H1 (cell line): ENCODE measurements at regions not wholly inside any gene's neighbourhood (a gene's known extent, or its start where the extent isn't known, plus 50 kb on each side); places are given as distances from the start of the nearest gene placed in this dataset.

ENCODE experiments used
- CTCF ChIA-PET: fragments of 300-600 bp; sonication (Branson Sonifier 250); formaldehyde crosslinking; loops from one replicate; lab custom pipeline; 2021; ENCODE audit not compliant: partially characterized antibody; lab: Charles Lee
- POLR2A ChIA-PET: fragments of 300-600 bp; sonication (Branson Sonifier 250); formaldehyde crosslinking; loops from one replicate; lab custom pipeline; 2021; ENCODE audit warnings: inconsistent platforms; ENCODE audit not compliant: partially characterized antibody; lab: Charles Lee
- DNase-seq, 2 experiments: peaks; one replicate each; pipeline versions ENCODE4 v3.0.0 to v3.0.0-alpha.2; 2010 to 2022; ENCODE audit warnings: low spot score in 2 of 2, low read depth in 1 of 2, mixed read lengths in 1 of 2
- FAIRE-seq: peaks from 2 replicates; lab custom pipeline; 2011; peaks lifted over from hg19 to GRCh38; lab: Jason Lieb, UNC
- H2AFZ ChIP-seq: 2 replicates; pipeline ENCODE4 v1.8.1; 2012; ENCODE audit warnings: low read length, inconsistent platforms
- H2AK5ac ChIP-seq: 2 replicates; pipeline ENCODE4 v1.6.1; 2013; ENCODE audit warnings: low read depth, low read length
- H2BK120ac ChIP-seq: replicated peaks from 2 replicates; pipeline ENCODE3; 2013; ENCODE audit warnings: low read depth, low read length, inconsistent platforms
- H2BK12ac ChIP-seq: 2 replicates; pipeline ENCODE4 v1.6.1; 2013; ENCODE audit warnings: low read depth, low read length
- H2BK15ac ChIP-seq: 2 replicates; pipeline ENCODE4 v1.6.1; 2013; ENCODE audit warnings: low read length
- H2BK20ac ChIP-seq: 2 replicates; pipeline ENCODE4 v1.6.1; 2013; ENCODE audit warnings: low read length
- H2BK5ac ChIP-seq: 2 replicates; pipeline ENCODE4 v1.6.1; 2013; ENCODE audit warnings: low read depth, low read length
- H3K14ac ChIP-seq: 2 replicates; pipeline ENCODE4 v1.6.1; 2013; ENCODE audit warnings: inconsistent platforms; ENCODE audit not compliant: insufficient read length
- H3K18ac ChIP-seq: 2 replicates; pipeline ENCODE4 v1.6.1; 2013; ENCODE audit warnings: low read length; ENCODE audit errors: extremely low read depth
- H3K23ac ChIP-seq: 2 replicates; pipeline ENCODE4 v1.6.1; 2013; ENCODE audit warnings: inconsistent platforms; ENCODE audit not compliant: insufficient read length
- H3K23me2 ChIP-seq: 2 replicates; pipeline ENCODE4 v1.6.1; 2013; ENCODE audit warnings: low read depth, low read length
- H3K27ac ChIP-seq: 2 replicates; pipeline ENCODE4 v1.6.1; 2011; ENCODE audit warnings: low read depth, low read length, inconsistent platforms
- H3K27me3 ChIP-seq, 4 experiments: replicated peaks in 1 of 4; 1 replicate in 1 of 4; 2 replicates in 3 of 4; pipeline versions ENCODE4 v1.6.1 to v1.8.1; 2011 to 2013; ENCODE audit warnings: low read length in 3 of 4, mild to moderate bottlenecking in 3 of 4, inconsistent platforms in 2 of 4, mixed read lengths in 2 of 4, moderate library complexity in 1 of 4; ENCODE audit not compliant: control insufficient read depth in 3 of 4, insufficient read depth in 3 of 4; ENCODE audit errors: extremely low read depth in 1 of 4
- H3K36me3 ChIP-seq, 4 experiments: 2 replicates each; pipeline versions ENCODE4 v1.6.1 to v1.8.1; 2011 to 2013; ENCODE audit warnings: mild to moderate bottlenecking in 4 of 4, low read length in 3 of 4, moderate library complexity in 2 of 4, control low read depth in 1 of 4, inconsistent platforms in 1 of 4; ENCODE audit not compliant: insufficient read depth in 4 of 4, control insufficient read depth in 2 of 4
- H3K4ac ChIP-seq: replicated peaks from 2 replicates; pipeline ENCODE3; 2013; ENCODE audit warnings: low read length, low read depth, mixed read lengths, inconsistent platforms; ENCODE audit not compliant: insufficient read length
- H3K4me1 ChIP-seq, 4 experiments: replicated peaks in 1 of 4; 1 replicate in 1 of 4; 2 replicates in 3 of 4; pipeline versions ENCODE4 v1.6.1 to v1.8.1; 2011 to 2013; ENCODE audit warnings: low read length in 3 of 4, inconsistent platforms in 2 of 4, mixed read lengths in 1 of 4; ENCODE audit not compliant: insufficient read depth in 4 of 4, control insufficient read depth in 3 of 4
- H3K4me2 ChIP-seq, 2 experiments: 2 replicates each; pipeline versions ENCODE4 v1.6.1 to v1.8.1; 2011 to 2013; ENCODE audit warnings: low read depth in 2 of 2, low read length in 2 of 2, control low read depth in 1 of 2, inconsistent platforms in 1 of 2, mild to moderate bottlenecking in 1 of 2; ENCODE audit not compliant: insufficient read depth in 1 of 2
- H3K4me3 ChIP-seq, 4 experiments: fragments of 200-600, 300-600 bp in 1 of 4; sonication (generic), shearing (Covaris generic), sonication (Bioruptor Twin) in 1 of 4; 2 replicates each; pipeline versions ENCODE4 v1.5.1 to v1.8.1; 2011 to 2016; ENCODE audit warnings: low read length in 4 of 4, low read depth in 3 of 4, control low read depth in 2 of 4, inconsistent platforms in 2 of 4, mild to moderate bottlenecking in 2 of 4, mixed read lengths in 1 of 4, moderate library complexity in 1 of 4; ENCODE audit not compliant: insufficient read depth in 2 of 4; ENCODE audit errors: extremely low read depth in 1 of 4
- H3K56ac ChIP-seq: replicated peaks from 2 replicates; pipeline ENCODE3; 2013; ENCODE audit warnings: low read depth, mild to moderate bottlenecking, mixed read lengths, low read length, inconsistent platforms; ENCODE audit not compliant: insufficient read length
- H3K79me1 ChIP-seq: 2 replicates; pipeline ENCODE4 v1.6.1; 2013; ENCODE audit warnings: low read depth, low read length, control low read depth
- H3K79me2 ChIP-seq, 2 experiments: 2 replicates each; pipeline versions ENCODE4 v1.6.1 to v1.8.1; 2012 to 2013; ENCODE audit warnings: low read length in 2 of 2, mild to moderate bottlenecking in 2 of 2, inconsistent platforms in 1 of 2; ENCODE audit not compliant: insufficient read depth in 2 of 2, control insufficient read depth in 1 of 2
- H3K9ac ChIP-seq, 4 experiments: replicated peaks in 1 of 4; 1 replicate in 1 of 4; 2 replicates in 3 of 4; pipeline versions ENCODE4 v1.6.1 to v1.8.1; 2011 to 2013; ENCODE audit warnings: low read depth in 3 of 4, low read length in 3 of 4, control low read depth in 2 of 4, mild to moderate bottlenecking in 2 of 4, moderate library complexity in 2 of 4, inconsistent platforms in 1 of 4; ENCODE audit errors: extremely low read depth in 1 of 4
- H3K9me3 ChIP-seq, 2 experiments: 2 replicates each; pipeline versions ENCODE4 v1.6.1 to v1.8.1; 2012 to 2013; ENCODE audit warnings: mild to moderate bottlenecking in 2 of 2, moderate library complexity in 2 of 2, control low read depth in 1 of 2, inconsistent platforms in 1 of 2, low read depth in 1 of 2, low read length in 1 of 2, mixed read lengths in 1 of 2; ENCODE audit not compliant: insufficient read depth in 2 of 2
- H4K20me1 ChIP-seq, 2 experiments: replicated peaks in 1 of 2; 2 replicates each; pipeline versions ENCODE3 to v1.8.1; 2011 to 2013; ENCODE audit warnings: inconsistent platforms in 2 of 2, low read length in 2 of 2, mild to moderate bottlenecking in 1 of 2; ENCODE audit not compliant: insufficient read depth in 2 of 2, control insufficient read depth in 1 of 2
- H4K5ac ChIP-seq: 2 replicates; pipeline ENCODE4 v1.6.1; 2013; ENCODE audit warnings: low read length, low read depth, mixed read lengths, inconsistent platforms; ENCODE audit not compliant: insufficient read length
- H4K8ac ChIP-seq: 2 replicates; pipeline ENCODE4 v1.8.0; 2013; ENCODE audit warnings: mild to moderate bottlenecking, moderate library complexity, low read length, inconsistent platforms; ENCODE audit not compliant: insufficient read depth; ENCODE audit errors: extremely low read depth
- H4K91ac ChIP-seq: replicated peaks from 2 replicates; pipeline ENCODE3; 2013; ENCODE audit warnings: low read length, mixed read lengths, inconsistent platforms; ENCODE audit not compliant: insufficient read length
- ATF3 ChIP-seq: IDR thresholded peaks from 2 replicates; pipeline ENCODE4 v1.6.1; 2011; ENCODE audit warnings: low read depth, mild to moderate bottlenecking, low read length; ENCODE audit not compliant: insufficient read depth
- CEBPB ChIP-seq: IDR thresholded peaks from 2 replicates; pipeline ENCODE4 v1.6.1; 2012; ENCODE audit warnings: low read depth, low read length
- FOSL1 ChIP-seq: IDR thresholded peaks from 2 replicates; pipeline ENCODE4 v1.6.1; 2011; ENCODE audit warnings: mild to moderate bottlenecking, low read depth, low read length, moderate library complexity; ENCODE audit not compliant: insufficient read depth
- HDAC2 ChIP-seq, 2 experiments: fragments of 300-600 bp in 1 of 2; sonication (generic) in 1 of 2; IDR thresholded peaks; 2 replicates each; pipeline ENCODE4 v1.6.1; 2011 to 2012; ENCODE audit warnings: low read depth in 2 of 2, low read length in 2 of 2, mild to moderate bottlenecking in 2 of 2, moderate library complexity in 2 of 2, borderline replicate concordance in 1 of 2, inconsistent platforms in 1 of 2
- NANOG ChIP-seq: IDR thresholded peaks from 2 replicates; pipeline ENCODE4 v1.6.1; 2011; ENCODE audit warnings: low read length, low read depth, mild to moderate bottlenecking, inconsistent platforms; ENCODE audit not compliant: insufficient read depth, poor library complexity, severe bottlenecking
- PHF8 ChIP-seq: fragments of 200-600 bp; sonication (generic); conservative IDR thresholded peaks from 2 replicates; pipeline ENCODE4 v1.7.1; 2012; ENCODE audit warnings: low read depth, mild to moderate bottlenecking, inconsistent platforms, low read length, moderate library complexity
- RAD21 ChIP-seq, 2 experiments: IDR thresholded peaks in 1 of 2; conservative IDR thresholded peaks in 1 of 2; 2 replicates each; pipeline ENCODE4 v1.6.1; 2011; ENCODE audit warnings: low read depth in 2 of 2, low read length in 2 of 2, improper control_type of control experiment in 1 of 2, inconsistent platforms in 1 of 2, mild to moderate bottlenecking in 1 of 2, moderate library complexity in 1 of 2
- RXRA ChIP-seq: IDR thresholded peaks from 2 replicates; pipeline ENCODE4 v1.6.1; 2011; ENCODE audit warnings: low read depth, mild to moderate bottlenecking, low read length, moderate library complexity; ENCODE audit not compliant: insufficient read depth
- TBP ChIP-seq: IDR thresholded peaks from 2 replicates; pipeline ENCODE4 v1.6.1; 2011; ENCODE audit warnings: low read depth, low read length, improper control_type of control experiment
- YY1 ChIP-seq: IDR thresholded peaks from 2 replicates; pipeline ENCODE4 v1.6.1; 2011; ENCODE audit warnings: low read depth, mild to moderate bottlenecking, low read length
- WGBS, 2 experiments: shearing (Covaris generic) in 1 of 2; methylation state at CpG; one replicate each; pipeline versions ENCODE4 v1.1.6 to v1.1.7; 2013 to 2015; ENCODE audit warnings: low lambda C conversion rate in 2 of 2, mixed read lengths in 2 of 2, inconsistent platforms in 1 of 2, low coverage in 1 of 2, missing lambda C conversion rate in 1 of 2; ENCODE audit not compliant: insufficient replicate concordance in 2 of 2, insufficient coverage in 1 of 2, insufficient read length in 1 of 2; ENCODE audit errors: extremely low coverage in 1 of 2, missing lambda C conversion rate in 1 of 2; 5-methylcytosine and 5-hydroxymethylcytosine counted together

GRCh38 chr16:51393381-51394005 lies 242.4 kb upstream of the SALL1 start:
- Histone ChIP-seq H2AK5ac (no peak overlapping the region), H3K23ac (no peak overlapping the region), H3K23me2 (no peaks in the 10 kb centered on the region), H3K27ac (no peak overlapping the region), H4K20me1 (no peaks in the 10 kb centered on the region), H3K9ac (no peak overlapping the region), H2BK5ac (peak overlapping the region; percentile 91; the same call in 1 of the 2 replicates), H3K36me3 (no peaks in the 10 kb centered on the region), H4K5ac (peak overlapping the region; percentile 73), H3K4me2 (peak overlapping the region in 1 of 2 experiments; percentile 90; a peak in 1 of 4 replicates), H3K18ac (peak overlapping the region; percentile 33; the same call in 1 of the 2 replicates), H3K56ac (peak overlapping the region; percentile 32), H3K27me3 (no peaks in the 10 kb centered on the region), H4K8ac (no peak overlapping the region), H3K9me3 (peaks cover 5% of the 10 kb centered on the region in 2 experiments; a peak in 2 of 4 replicates), H3K79me2 (no peaks in the 10 kb centered on the region), H2BK120ac (peak overlapping the region; percentile 67), H3K14ac (no peak overlapping the region), H3K4me3 (peak overlapping the region in 1 of 4 experiments; percentile 44; a peak in 1 of 8 replicates), H2BK12ac (0 out of 2 replicates have a peak overlapping the region, but pooled peaks have one; percentile 32), H3K79me1 (no peaks in the 10 kb centered on the region), H2BK15ac (no peak overlapping the region), H3K4me1 (peaks cover 2 to 16% (median 13%) of the 10 kb centered on the region in 4 experiments; a peak in 5 of 7 replicates), H2BK20ac (peak overlapping the region; percentile 24; the same call in 1 of the 2 replicates), H4K91ac (peak overlapping the region; percentile 87), H3K4ac (peak overlapping the region; percentile 84), H2AFZ (no peak overlapping the region)
- FAIRE-seq (no peak), DNase-seq (no peak)
- WGBS, 2 experiments: 92% methylated on average over 2 of the region's 2 CpGs; no CpG with 5 or more reads in 1 of the 2 experiments
- CTCF ChIA-PET: interaction anchor here (1.0 to 1.8 kb wide), 3 partner anchors 9 to 245 kb away, joined by 3 to 4 read pairs (median 3); no protein-coding TSS in a partner anchor
- POLR2A ChIA-PET: interaction anchor here (1.1 to 1.7 kb wide), 3 partner anchors 29 to 247 kb away, joined by 4 to 5 read pairs (median 4); no protein-coding TSS in a partner anchor
- TF ChIP-seq CEBPB (no peak), FOSL1 (no peak), HDAC2 (IDR thresholded peaks at IDR 0.05; ENCODE audit: borderline replicate concordance in 1 of 2, low read depth in 2 of 2, low read length in 2 of 2) (no peak), TBP (no peak), YY1 (no peak), PHF8 (no peak), ATF3 (no peak), RAD21 (IDR thresholded peaks at IDR 0.05 in 1 of 2, conservative IDR thresholded peaks at IDR 0.05 in 1 of 2; ENCODE audit: low read depth in 2 of 2, low read length in 2 of 2) (no peak), RXRA (no peak), NANOG (no peak)
